ENCODE measurements at regions not wholly inside any gene's neighbourhood (a gene's known extent, or its start where the extent isn't known, plus 50 kb on each side); places are given as distances from the start of the nearest gene placed in this dataset.
"Not testable (repeated sequence)": the region's sequence is repeated elsewhere in the genome, so short reads cannot be mapped to it uniquely, and the experiment has no call there.

GRCh38 chr12:107856096-107856495 is 81.6 kb downstream of the ASCL4 start:
- no peak for DNase-seq (ENCODE audit: extremely low spot score)
- TF ChIP-seq CTCF (IDR thresholded peaks at IDR 0.05; ENCODE audit: control extremely low read depth, extremely low read depth, low read depth, missing control alignments) = no peak
- POLR2A ChIA-PET = no interaction called here
- CTCF ChIA-PET = no interaction called here

GRCh38 chr12:107857191-107857590 is 82.7 kb downstream of the ASCL4 start:
- CTCF ChIA-PET = no interaction called here
- no peak for DNase-seq (ENCODE audit: extremely low spot score)
- POLR2A ChIA-PET = no interaction called here
- TF ChIP-seq CTCF (IDR thresholded peaks at IDR 0.05; ENCODE audit: control extremely low read depth, extremely low read depth, low read depth, missing control alignments) = no peak

GRCh38 chr12:107859367-107859766 is 84.9 kb downstream of the ASCL4 start:
- TF ChIP-seq CTCF (IDR thresholded peaks at IDR 0.05; ENCODE audit: control extremely low read depth, extremely low read depth, low read depth, missing control alignments) = no peak
- ChIA-PET CTCF (interaction anchor here (1.4 kb wide), 1 partner anchor 12 kb away, joined by 3 read pairs; no protein-coding TSS in a partner anchor), POLR2A (no interaction called here)
- no peak for DNase-seq (ENCODE audit: extremely low spot score)

- TF ChIP-seq CTCF (IDR thresholded peaks at IDR 0.05; ENCODE audit: control extremely low read depth, extremely low read depth, low read depth, missing control alignments) = no peak
- CTCF ChIA-PET = no interaction called here
- POLR2A ChIA-PET = no interaction called here
Observed at GRCh38 chr12:107864235-107864634, 89.7 kb downstream of the ASCL4 start.

GRCh38 chr12:107864727-107865126 is 90.2 kb downstream of the ASCL4 start:
- DNase-seq (ENCODE audit: extremely low spot score); POLR2A ChIA-PET; CTCF ChIA-PET: not testable (repeated sequence)

More at GRCh38 chr12:107864235-107864634, 89.7 kb downstream of the ASCL4 start:
- no peak for DNase-seq (ENCODE audit: extremely low spot score)

- ChIA-PET POLR2A (no interaction called here), CTCF (interaction anchor here (0.7 to 1.2 kb wide), 2 partner anchors 12 to 16 kb away, joined by 3 read pairs; no protein-coding TSS in a partner anchor)
- TF ChIP-seq CTCF (IDR thresholded peaks at IDR 0.05; ENCODE audit: control extremely low read depth, extremely low read depth, low read depth, missing control alignments) = no peak
- no peak for DNase-seq (ENCODE audit: extremely low spot score)
Observed at GRCh38 chr12:107873223-107873622, 98.7 kb downstream of the ASCL4 start.

- ChIA-PET CTCF (interaction anchor here (0.9 to 1.7 kb wide), 3 partner anchors 10 to 200 kb away, joined by 3 to 4 read pairs (median 3); no protein-coding TSS in a partner anchor), POLR2A (no interaction called here)
- no peak for TF ChIP-seq CTCF (IDR thresholded peaks at IDR 0.05; ENCODE audit: control extremely low read depth, extremely low read depth, low read depth, missing control alignments)
- no peak for DNase-seq (ENCODE audit: extremely low spot score)
Observed at GRCh38 chr12:107875786-107876185, 101.3 kb downstream of the ASCL4 start.

Data from GM10248 (cell line).